ENCODE measurements at regions not wholly inside any gene's neighbourhood (a gene's known extent, or its start where the extent isn't known, plus 50 kb on each side); places are given as distances from the start of the nearest gene placed in this dataset.

- TF ChIP-seq CTCF (IDR thresholded peaks at IDR 0.05; ENCODE audit: low read length): no peak
- TF ChIP-seq EZH2 (optimal IDR thresholded peaks at IDR 0.05; ENCODE audit: low read depth, low read length): no peak
Measured at GRCh38 chr2:13711154-13711553, 921.4 kb upstream of the LRATD1 start.
